SK-N-SH (cell line): ENCODE measurements at regions not wholly inside any gene's neighbourhood (a gene's known extent, or its start where the extent isn't known, plus 50 kb on each side); places are given as distances from the start of the nearest gene placed in this dataset.

Source experiments
- CTCF ChIA-PET: fragments of 300-600, 350-600 bp; formaldehyde crosslinking; extraction: SDS; loops from one replicate; lab custom pipeline; 2021; lab: Yijun Ruan, JAX
- POLR2A ChIA-PET: fragments of 350-600 bp; sonication (Branson Sonifier 250); formaldehyde crosslinking; extraction: SDS; loops from one replicate; lab custom pipeline; 2020; ENCODE audit warnings: antibody characterized with exemption, inconsistent platforms; lab: Yijun Ruan, JAX
- DNase-seq: peaks from one replicate; pipeline ENCODE4 v3.0.0; 2012
- H2AFZ ChIP-seq: fragments of 200-600 bp; sonication (generic); 2 replicates; pipeline ENCODE4 v1.8.1; 2016; ENCODE audit warnings: antibody characterized with exemption, mild to moderate bottlenecking, low read depth
- H3F3A ChIP-seq: fragments of 200-600 bp; sonication (generic); replicated peaks from 2 replicates; pipeline ENCODE3; 2016; ENCODE audit warnings: antibody characterized with exemption, mild to moderate bottlenecking; ENCODE audit not compliant: insufficient read depth
- H3K27ac ChIP-seq, 2 experiments: fragments of 200-500 bp in 1 of 2; fragments of 200-600 bp in 1 of 2; sonication (Bioruptor generic) in 1 of 2; sonication (generic), shearing (Covaris generic) in 1 of 2; 2 replicates each; pipeline versions ENCODE4 v1.5.1 to v1.6.1; 2014 to 2016; ENCODE audit warnings: low read depth in 2 of 2, inconsistent platforms in 1 of 2, low read length in 1 of 2, mild to moderate bottlenecking in 1 of 2, mixed read lengths in 1 of 2
- H3K27me3 ChIP-seq: fragments of 200-600 bp; sonication (generic), shearing (Covaris generic); 2 replicates; pipeline ENCODE4 v1.6.1; 2016; ENCODE audit warnings: mixed run types; ENCODE audit not compliant: insufficient read depth
- H3K36me3 ChIP-seq, 2 experiments: fragments of 200-500 bp in 1 of 2; fragments of 200-600 bp in 1 of 2; sonication (Bioruptor generic) in 1 of 2; sonication (generic) in 1 of 2; replicated peaks in 1 of 2; 2 replicates each; pipeline versions ENCODE3 to v1.5.1; 2014 to 2016; ENCODE audit warnings: low read length in 1 of 2, mild to moderate bottlenecking in 1 of 2; ENCODE audit not compliant: insufficient read depth in 2 of 2, control insufficient read depth in 1 of 2
- H3K4me1 ChIP-seq, 2 experiments: fragments of 200-500 bp in 1 of 2; fragments of 200-600 bp in 1 of 2; sonication (Bioruptor generic) in 1 of 2; sonication (generic), shearing (Covaris generic) in 1 of 2; 2 replicates each; pipeline versions ENCODE4 v1.5.1 to v1.6.1; 2014 to 2016; ENCODE audit warnings: low read depth in 1 of 2, low read length in 1 of 2, mixed run types in 1 of 2; ENCODE audit not compliant: insufficient read depth in 2 of 2, control insufficient read depth in 1 of 2
- H3K4me2 ChIP-seq: fragments of 200-600 bp; sonication (generic), shearing (Covaris generic); 2 replicates; pipeline ENCODE4 v1.6.1; 2017; ENCODE audit warnings: mixed run types
- H3K4me3 ChIP-seq, 2 experiments: fragments of 200-500 bp in 1 of 2; fragments of 200-600 bp in 1 of 2; sonication (Bioruptor generic) in 1 of 2; sonication (generic), shearing (Covaris generic) in 1 of 2; 2 replicates each; pipeline versions ENCODE4 v1.5.1 to v1.8.1; 2014 to 2016; ENCODE audit warnings: low read depth in 2 of 2, inconsistent platforms in 1 of 2, low read length in 1 of 2, mild to moderate bottlenecking in 1 of 2, mixed read lengths in 1 of 2, moderate library complexity in 1 of 2
- H3K79me2 ChIP-seq: fragments of 200-600 bp; sonication (generic); 2 replicates; pipeline ENCODE4 v1.8.1; 2017; ENCODE audit warnings: mild to moderate bottlenecking; ENCODE audit not compliant: insufficient read depth
- H3K9ac ChIP-seq: fragments of 200-600 bp; sonication (generic); 2 replicates; pipeline ENCODE4 v1.6.1; 2017; ENCODE audit warnings: mixed run types
- H3K9me2 ChIP-seq: fragments of 200-600 bp; sonication (generic); 2 replicates; pipeline ENCODE4 v1.6.1; 2017; ENCODE audit warnings: mixed run types
- H3K9me3 ChIP-seq: fragments of 200-600 bp; sonication (generic); 2 replicates; pipeline ENCODE4 v1.6.1; 2017; ENCODE audit warnings: mixed run types, mild to moderate bottlenecking, moderate library complexity
- H4K20me1 ChIP-seq: fragments of 200-600 bp; sonication (generic); 2 replicates; pipeline ENCODE4 v1.6.1; 2017; ENCODE audit warnings: mild to moderate bottlenecking, mixed run types; ENCODE audit not compliant: insufficient read depth
- CHD2 ChIP-seq: fragments of 150-350 bp; IDR thresholded peaks from 2 replicates; pipeline ENCODE4 v1.6.1; 2018; ENCODE audit warnings: low read length; ENCODE audit not compliant: partially characterized antibody
- EZH2phosphoT487 ChIP-seq: fragments of 200-600 bp; sonication (generic); IDR thresholded peaks from 2 replicates; pipeline ENCODE4 v1.6.1; 2017; ENCODE audit warnings: low read depth, mixed run types, mild to moderate bottlenecking, antibody characterized with exemption, moderate library complexity, borderline replicate concordance
- FOXJ3 ChIP-seq: sonication (generic); formaldehyde crosslinking; IDR thresholded peaks from 2 replicates; pipeline ENCODE4 v1.5.1; 2020; ENCODE audit warnings: mild to moderate bottlenecking, missing genetic modification reagents
- GABPA ChIP-seq: IDR thresholded peaks from 2 replicates; pipeline ENCODE4 v1.4.0; 2012; ENCODE audit warnings: low read depth, mild to moderate bottlenecking
- GATA2 ChIP-seq: sonication (generic); formaldehyde crosslinking; IDR thresholded peaks from 2 replicates; pipeline ENCODE4 v1.5.0; 2020; ENCODE audit warnings: mild to moderate bottlenecking, missing genetic modification reagents
- IRF3 ChIP-seq: fragments of 150-350 bp; IDR thresholded peaks from 2 replicates; pipeline ENCODE4 v1.6.1; 2016; ENCODE audit warnings: mild to moderate bottlenecking, low read depth, low read length
- MEF2A ChIP-seq: IDR thresholded peaks from 2 replicates; pipeline ENCODE4 v1.4.0; 2012; ENCODE audit warnings: low read depth, borderline replicate concordance
- MXI1 ChIP-seq: IDR thresholded peaks from 2 replicates; pipeline ENCODE4 v1.6.1; 2012; ENCODE audit warnings: mild to moderate bottlenecking, low read depth, low read length, improper control_type of control experiment
- NRF1 ChIP-seq: IDR thresholded peaks from 2 replicates; pipeline ENCODE4 v1.6.1; 2012; ENCODE audit warnings: low read depth, mild to moderate bottlenecking, low read length
- PBX3 ChIP-seq: IDR thresholded peaks from 2 replicates; pipeline ENCODE4; 2012
- POLR2AphosphoS5 ChIP-seq: IDR thresholded peaks from 2 replicates; pipeline ENCODE4 v1.6.1; 2012; ENCODE audit warnings: low read depth, low read length
- RAD21 ChIP-seq: IDR thresholded peaks from 2 replicates; pipeline ENCODE4 v1.6.1; 2012; ENCODE audit warnings: mild to moderate bottlenecking, low read length
- RFX5 ChIP-seq: IDR thresholded peaks from 2 replicates; pipeline ENCODE4 v1.6.1; 2012; ENCODE audit warnings: mild to moderate bottlenecking, improper control_type of control experiment, low read length
- RXRA ChIP-seq: IDR thresholded peaks from 2 replicates; pipeline ENCODE4 v1.4.0; 2012; ENCODE audit warnings: low read depth, mild to moderate bottlenecking, borderline replicate concordance
- SMC3 ChIP-seq: IDR thresholded peaks from 2 replicates; pipeline ENCODE4 v1.6.1; 2012; ENCODE audit warnings: low read depth, low read length, improper control_type of control experiment
- TAF1 ChIP-seq: IDR thresholded peaks from 2 replicates; pipeline ENCODE4 v1.6.1; 2012; ENCODE audit warnings: low read depth, mild to moderate bottlenecking, low read length, moderate library complexity, borderline replicate concordance
- TCF12 ChIP-seq: IDR thresholded peaks from 2 replicates; pipeline ENCODE4 v1.4.0; 2012
- USF2 ChIP-seq: fragments of 150-350 bp; IDR thresholded peaks from 2 replicates; pipeline ENCODE4 v1.6.1; 2017; ENCODE audit warnings: antibody characterized with exemption, low read length, low read depth, borderline replicate concordance
- ZBTB33 ChIP-seq: IDR thresholded peaks from 2 replicates; pipeline ENCODE4 v1.4.0; 2012; ENCODE audit warnings: low read depth, borderline replicate concordance
- WGBS: methylation state at CpG from one replicate; pipeline ENCODE4 v1.1.6; 2017; ENCODE audit warnings: low lambda C conversion rate; 5-methylcytosine and 5-hydroxymethylcytosine counted together
- TF ChIP-seq, protein P1 (sequence below): fragments of 200-600 bp; sonication (generic); IDR thresholded peaks from 2 replicates; pipeline ENCODE4 v1.6.1; 2017; ENCODE audit warnings: antibody characterized with exemption, mild to moderate bottlenecking, moderate library complexity

GRCh38 chr10:55043540-55043939 lies 242.5 kb upstream of the PCDH15 start:
- no peak overlapping the region for H3K4me3 ChIP-seq
- H3F3A ChIP-seq: no peaks in the 10 kb centered on the region
- H3K27ac ChIP-seq: no peak overlapping the region
- DNase-seq: no peak
- no peaks in the 10 kb centered on the region for H3K9me3 ChIP-seq
- no peak overlapping the region for H3K9ac ChIP-seq
- 46% methylated on average over 3 of the region's 3 CpGs for WGBS
- no peaks in the 10 kb centered on the region for H3K9me2 ChIP-seq
- no peaks in the 10 kb centered on the region; a peak in 1 of 4 replicates for H3K4me1 ChIP-seq
- H3K79me2 ChIP-seq: no peaks in the 10 kb centered on the region
- ChIA-PET POLR2A (no interaction called here), CTCF (interaction anchor here (0.7 kb wide), 1 partner anchor 44 kb away, joined by 3 read pairs; no protein-coding TSS in a partner anchor)
- H2AFZ ChIP-seq: no peak overlapping the region
- H3K27me3 ChIP-seq: no peaks in the 10 kb centered on the region
- H3K36me3 ChIP-seq: no peaks in the 10 kb centered on the region
- no peaks in the 10 kb centered on the region for H4K20me1 ChIP-seq
- TF ChIP-seq RFX5 (no peak), SMC3 (no peak), POLR2AphosphoS5 (no peak), CHD2 (no peak), GATA2 (CRISPR knock-in tag) (no peak), MEF2A (no peak), TCF12 (no peak), RXRA (no peak), ZBTB33 (no peak), GABPA (no peak), EZH2phosphoT487 (no peak), USF2 (no peak), NRF1 (no peak)
- TF ChIP-seq, protein P1, sequence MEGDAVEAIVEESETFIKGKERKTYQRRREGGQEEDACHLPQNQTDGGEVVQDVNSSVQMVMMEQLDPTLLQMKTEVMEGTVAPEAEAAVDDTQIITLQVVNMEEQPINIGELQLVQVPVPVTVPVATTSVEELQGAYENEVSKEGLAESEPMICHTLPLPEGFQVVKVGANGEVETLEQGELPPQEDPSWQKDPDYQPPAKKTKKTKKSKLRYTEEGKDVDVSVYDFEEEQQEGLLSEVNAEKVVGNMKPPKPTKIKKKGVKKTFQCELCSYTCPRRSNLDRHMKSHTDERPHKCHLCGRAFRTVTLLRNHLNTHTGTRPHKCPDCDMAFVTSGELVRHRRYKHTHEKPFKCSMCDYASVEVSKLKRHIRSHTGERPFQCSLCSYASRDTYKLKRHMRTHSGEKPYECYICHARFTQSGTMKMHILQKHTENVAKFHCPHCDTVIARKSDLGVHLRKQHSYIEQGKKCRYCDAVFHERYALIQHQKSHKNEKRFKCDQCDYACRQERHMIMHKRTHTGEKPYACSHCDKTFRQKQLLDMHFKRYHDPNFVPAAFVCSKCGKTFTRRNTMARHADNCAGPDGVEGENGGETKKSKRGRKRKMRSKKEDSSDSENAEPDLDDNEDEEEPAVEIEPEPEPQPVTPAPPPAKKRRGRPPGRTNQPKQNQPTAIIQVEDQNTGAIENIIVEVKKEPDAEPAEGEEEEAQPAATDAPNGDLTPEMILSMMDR: no peak
- TF ChIP-seq, all 33 proteins: peak for 0
- no peak overlapping the region for H3K4me2 ChIP-seq

- H3K9me3 ChIP-seq: no peaks in the 10 kb centered on the region
- ChIA-PET POLR2A (no interaction called here), CTCF (no interaction called here)
- H3K27ac ChIP-seq: no peak overlapping the region
- H3K4me3 ChIP-seq: no peak overlapping the region
- no peaks in the 10 kb centered on the region for H3K79me2 ChIP-seq
- no peak for DNase-seq
- H3K4me2 ChIP-seq: no peak overlapping the region
- no peaks in the 10 kb centered on the region for H4K20me1 ChIP-seq
- no peaks in the 10 kb centered on the region for H3K4me1 ChIP-seq
- WGBS: 64% methylated on average over 4 of the region's 4 CpGs
- H2AFZ ChIP-seq: no peak overlapping the region
- H3K9me2 ChIP-seq: no peaks in the 10 kb centered on the region
- H3K9ac ChIP-seq: no peak overlapping the region
- H3K27me3 ChIP-seq: no peaks in the 10 kb centered on the region
- no peaks in the 10 kb centered on the region for H3K36me3 ChIP-seq
- no peaks in the 10 kb centered on the region for H3F3A ChIP-seq
- TF ChIP-seq RAD21: no peak
- no peak for TF ChIP-seq PBX3
- TF ChIP-seq IRF3: no peak
- TF ChIP-seq EZH2phosphoT487: no peak
- no peak for TF ChIP-seq TAF1
- TF ChIP-seq, protein P1: no peak
- no peak for TF ChIP-seq CHD2
- no peak for TF ChIP-seq FOXJ3 (CRISPR knock-in tag)
- no peak for TF ChIP-seq MXI1
Observed at GRCh38 chr10:55033061-55033460, 232.0 kb upstream of the PCDH15 start.
